ENCODE measurements at regions not wholly inside any gene's neighbourhood (a gene's known extent, or its start where the extent isn't known, plus 50 kb on each side); places are given as distances from the start of the nearest gene placed in this dataset.

- no peak for TF ChIP-seq ZBTB7A (IDR thresholded peaks at IDR 0.05; ENCODE audit: low read depth)
- no peak for TF ChIP-seq EP300 (IDR thresholded peaks at IDR 0.05; ENCODE audit: borderline replicate concordance)
- no peak for TF ChIP-seq EGR1 (IDR thresholded peaks at IDR 0.05)
- TF ChIP-seq FOXM1 (IDR thresholded peaks at IDR 0.05; ENCODE audit: borderline replicate concordance, low read depth) = no peak
- no peak for TF ChIP-seq RAD21 (IDR thresholded peaks at IDR 0.05; ENCODE audit: low read depth)
Measured at GRCh38 chr17:77432034-77432661, 291.4 kb downstream of the SEC14L1 start.

All from Ishikawa (cell line).